Smooth muscle cell (in vitro differentiated cells): ENCODE measurements at regions not wholly inside any gene's neighbourhood (a gene's known extent, or its start where the extent isn't known, plus 50 kb on each side); places are given as distances from the start of the nearest gene placed in this dataset.
A peak's percentile ranks its signal among the peaks of the same experiment; 100 is the strongest.

Source experiments
- DNase-seq: peaks from one replicate; lab custom pipeline; 2025; ENCODE audit not compliant: unreplicated experiment; lab: John Stamatoyannopoulos, UW
- H2AFZ ChIP-seq: fragments of 200-600 bp; sonication (generic); 2 replicates; pipeline ENCODE4 v1.6.0; 2016; ENCODE audit warnings: antibody characterized with exemption, low read depth, mild to moderate bottlenecking
- H3F3A ChIP-seq: fragments of 200-600 bp; sonication (generic); 2 replicates; pipeline ENCODE4 v1.6.0; 2017; ENCODE audit warnings: antibody characterized with exemption, low read depth
- H3K27ac ChIP-seq: fragments of 200-600 bp; sonication (generic); 2 replicates; pipeline ENCODE4 v1.5.1; 2016; ENCODE audit warnings: low read depth, mild to moderate bottlenecking
- H3K27me3 ChIP-seq: fragments of 200-600 bp; sonication (generic); 2 replicates; pipeline ENCODE4 v1.6.1; 2016; ENCODE audit warnings: low read depth, mild to moderate bottlenecking
- H3K36me3 ChIP-seq: fragments of 200-600 bp; sonication (generic); 2 replicates; pipeline ENCODE4 v1.5.1; 2016; ENCODE audit warnings: low read depth
- H3K4me1 ChIP-seq: fragments of 200-600 bp; sonication (generic); 2 replicates; pipeline ENCODE4 v1.5.1; 2016; ENCODE audit warnings: low read depth
- H3K4me2 ChIP-seq: fragments of 200-600 bp; sonication (generic); 2 replicates; pipeline ENCODE4 v1.6.0; 2016; ENCODE audit warnings: mild to moderate bottlenecking
- H3K4me3 ChIP-seq: fragments of 200-600 bp; sonication (generic); 2 replicates; pipeline ENCODE4 v1.5.1; 2016; ENCODE audit warnings: mild to moderate bottlenecking
- H3K79me2 ChIP-seq: fragments of 200-600 bp; sonication (generic); 2 replicates; pipeline ENCODE4 v1.6.0; 2016; ENCODE audit warnings: low read depth, mild to moderate bottlenecking
- H3K9ac ChIP-seq: fragments of 200-600 bp; sonication (generic); 2 replicates; pipeline ENCODE4 v1.6.0; 2016; ENCODE audit warnings: low read depth
- H3K9me3 ChIP-seq: fragments of 200-600 bp; sonication (generic); replicated peaks from 2 replicates; pipeline ENCODE4 v1.5.1; 2016; ENCODE audit warnings: low read depth
- H4K20me1 ChIP-seq: fragments of 200-600 bp; sonication (generic); 2 replicates; pipeline ENCODE4 v1.6.0; 2016; ENCODE audit warnings: low read depth
- WGBS: methylation state at CpG from one replicate; pipeline ENCODE4 v1.1.7; 2016; ENCODE audit warnings: low lambda C conversion rate; 5-methylcytosine and 5-hydroxymethylcytosine counted together
- TF ChIP-seq, protein P1 (sequence below): fragments of 200-600 bp; sonication (generic); IDR thresholded peaks from 2 replicates; pipeline ENCODE4 v1.5.1; 2017; ENCODE audit warnings: borderline replicate concordance, mild to moderate bottlenecking, antibody characterized with exemption; ENCODE audit not compliant: insufficient read depth, poor library complexity, severe bottlenecking

DNA sequence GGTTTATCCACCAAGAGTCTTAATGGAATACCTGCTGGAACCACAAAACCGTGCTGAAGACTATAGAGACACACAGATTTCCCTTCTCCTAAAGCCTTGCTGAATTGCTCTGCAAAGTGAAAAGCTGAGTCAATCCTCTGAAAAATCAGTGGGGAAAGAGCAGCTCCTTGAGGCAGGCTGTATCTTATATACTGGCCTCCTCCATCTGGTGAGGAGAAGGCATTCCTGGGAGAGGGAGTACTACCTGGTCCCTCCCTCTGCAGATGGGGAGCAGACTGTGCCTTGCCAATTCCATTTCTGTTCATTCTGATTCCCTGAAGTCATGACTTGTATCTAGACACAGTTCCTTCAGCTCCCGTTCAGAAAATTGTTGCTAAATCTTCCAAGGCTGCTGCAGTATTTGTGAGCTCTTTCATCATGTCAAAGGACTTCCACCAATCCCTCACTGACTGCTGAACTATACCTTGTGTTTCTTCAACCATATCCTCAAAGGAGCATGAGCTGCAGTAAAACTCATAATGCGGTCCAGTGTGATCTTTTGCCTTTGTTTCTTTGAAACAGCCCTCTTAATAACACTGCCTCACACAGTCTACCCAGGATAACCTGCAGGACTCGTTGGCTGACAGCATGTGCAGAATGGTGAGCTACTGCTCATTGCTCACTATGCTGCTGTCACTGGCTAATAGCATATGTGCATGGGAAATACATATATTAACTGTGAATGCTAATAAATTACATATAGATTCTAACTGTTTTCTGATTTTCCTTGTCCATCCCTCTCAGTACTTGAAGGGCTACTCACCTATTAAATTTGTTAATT, 84.5 kb downstream of the FOXD1 start:
- no peak for DNase-seq
- peaks cover 14% of the 10 kb centered on the region for H3K4me1 ChIP-seq
- H3K79me2 ChIP-seq, result no peaks in the 10 kb centered on the region
- H3K9ac ChIP-seq, result no peak overlapping the region
- TF ChIP-seq, protein P1, sequence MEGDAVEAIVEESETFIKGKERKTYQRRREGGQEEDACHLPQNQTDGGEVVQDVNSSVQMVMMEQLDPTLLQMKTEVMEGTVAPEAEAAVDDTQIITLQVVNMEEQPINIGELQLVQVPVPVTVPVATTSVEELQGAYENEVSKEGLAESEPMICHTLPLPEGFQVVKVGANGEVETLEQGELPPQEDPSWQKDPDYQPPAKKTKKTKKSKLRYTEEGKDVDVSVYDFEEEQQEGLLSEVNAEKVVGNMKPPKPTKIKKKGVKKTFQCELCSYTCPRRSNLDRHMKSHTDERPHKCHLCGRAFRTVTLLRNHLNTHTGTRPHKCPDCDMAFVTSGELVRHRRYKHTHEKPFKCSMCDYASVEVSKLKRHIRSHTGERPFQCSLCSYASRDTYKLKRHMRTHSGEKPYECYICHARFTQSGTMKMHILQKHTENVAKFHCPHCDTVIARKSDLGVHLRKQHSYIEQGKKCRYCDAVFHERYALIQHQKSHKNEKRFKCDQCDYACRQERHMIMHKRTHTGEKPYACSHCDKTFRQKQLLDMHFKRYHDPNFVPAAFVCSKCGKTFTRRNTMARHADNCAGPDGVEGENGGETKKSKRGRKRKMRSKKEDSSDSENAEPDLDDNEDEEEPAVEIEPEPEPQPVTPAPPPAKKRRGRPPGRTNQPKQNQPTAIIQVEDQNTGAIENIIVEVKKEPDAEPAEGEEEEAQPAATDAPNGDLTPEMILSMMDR, result no peak
- 27% methylated on average over 4 of the region's 4 CpGs for WGBS
- no peaks in the 10 kb centered on the region for H3K9me3 ChIP-seq
- no peak overlapping the region for H3K4me3 ChIP-seq
- peak overlapping the region; percentile 9 for H2AFZ ChIP-seq
- no peaks in the 10 kb centered on the region for H4K20me1 ChIP-seq
- H3F3A ChIP-seq, result peaks cover 9% of the 10 kb centered on the region
- H3K36me3 ChIP-seq, result no peaks in the 10 kb centered on the region
- no peaks in the 10 kb centered on the region for H3K27me3 ChIP-seq
- peak overlapping the region; percentile 38 for H3K27ac ChIP-seq
- peak overlapping the region; percentile 4 for H3K4me2 ChIP-seq

DNA sequence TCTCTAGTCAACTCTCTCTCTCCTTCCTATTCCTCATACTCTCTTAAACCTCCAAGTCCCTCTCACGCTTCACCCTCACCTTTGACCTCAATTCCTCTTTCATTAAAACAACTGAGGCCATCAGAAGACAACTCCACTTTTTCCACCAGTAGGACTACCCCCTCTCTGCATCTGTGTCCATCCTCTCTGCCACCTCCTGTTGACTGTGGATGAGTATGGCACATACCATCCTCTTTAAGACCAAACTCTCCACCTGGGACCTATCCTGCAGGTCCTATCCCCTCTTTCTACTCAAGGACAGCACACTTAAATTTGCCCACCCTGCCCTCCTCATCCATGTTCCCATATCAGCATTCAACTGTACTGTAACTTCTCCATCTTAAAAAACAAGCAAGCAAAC, 89.2 kb downstream of the FOXD1 start:
- H3K27ac ChIP-seq, result no peak overlapping the region
- no peak overlapping the region for H3K4me2 ChIP-seq
- H3K9ac ChIP-seq, result no peak overlapping the region
- H4K20me1 ChIP-seq, result no peaks in the 10 kb centered on the region
- H3K36me3 ChIP-seq, result no peaks in the 10 kb centered on the region
- H3F3A ChIP-seq, result peaks cover 4% of the 10 kb centered on the region
- no peaks in the 10 kb centered on the region for H3K79me2 ChIP-seq
- H3K4me1 ChIP-seq, result peaks cover 10% of the 10 kb centered on the region
- WGBS, result 89% methylated on average over 1 of the region's 1 CpG
- no peak for DNase-seq
- H2AFZ ChIP-seq, result no peak overlapping the region
- TF ChIP-seq, protein P1, result no peak
- H3K4me3 ChIP-seq, result no peak overlapping the region
- H3K27me3 ChIP-seq, result no peaks in the 10 kb centered on the region
- no peaks in the 10 kb centered on the region for H3K9me3 ChIP-seq

DNA sequence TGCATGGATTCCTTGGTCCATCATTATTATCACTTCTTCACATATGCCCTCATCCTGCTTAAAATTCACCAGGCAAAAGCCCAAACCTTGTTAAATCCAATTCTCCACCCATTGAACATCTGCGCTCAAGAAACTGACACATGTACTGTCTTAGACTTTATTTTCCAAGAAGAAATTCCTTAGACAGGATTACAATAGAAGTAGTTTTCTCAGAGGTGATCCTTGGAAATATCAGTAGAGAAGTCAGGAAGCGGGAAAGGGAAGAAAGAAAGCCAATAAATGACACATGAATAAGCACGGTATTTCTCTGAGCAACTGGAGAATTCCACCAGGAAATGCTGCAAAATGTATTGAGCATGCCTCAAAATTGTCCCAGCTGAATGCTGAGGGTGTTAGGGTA, 90.2 kb downstream of the FOXD1 start:
- DNase-seq, result no peak
- no peak overlapping the region for H3K4me2 ChIP-seq
- H3K27me3 ChIP-seq, result no peaks in the 10 kb centered on the region
- H3K4me1 ChIP-seq, result peaks cover 6% of the 10 kb centered on the region
- H3K79me2 ChIP-seq, result no peaks in the 10 kb centered on the region
- TF ChIP-seq, protein P1, result no peak
- no peaks in the 10 kb centered on the region for H3K36me3 ChIP-seq
- no peak overlapping the region for H3K27ac ChIP-seq
- 93% methylated on average over 3 of the region's 3 CpGs for WGBS
- no peak overlapping the region for H3K9ac ChIP-seq
- no peak overlapping the region for H2AFZ ChIP-seq
- no peaks in the 10 kb centered on the region for H3K9me3 ChIP-seq
- no peaks in the 10 kb centered on the region for H4K20me1 ChIP-seq
- no peak overlapping the region for H3K4me3 ChIP-seq
- H3F3A ChIP-seq, result no peaks in the 10 kb centered on the region

DNA sequence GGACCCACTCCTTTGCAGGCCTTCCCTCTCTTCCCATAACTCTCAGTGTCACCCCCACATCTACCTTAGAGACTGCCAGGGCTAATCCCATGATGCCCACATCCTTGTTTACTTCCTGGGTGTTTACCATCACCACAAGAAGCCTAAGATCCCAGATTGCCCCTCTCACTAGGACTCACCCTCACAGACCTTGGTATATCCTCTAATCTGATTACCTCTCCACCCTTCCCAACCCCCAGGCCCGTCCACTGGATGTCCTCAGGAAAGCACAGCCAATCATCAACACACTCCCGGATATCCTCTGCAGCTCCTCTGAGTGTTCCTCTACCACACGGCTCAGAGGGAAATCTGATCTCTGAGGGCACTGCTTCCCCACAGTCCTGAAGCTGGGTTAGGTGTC, 91.0 kb downstream of the FOXD1 start:
- TF ChIP-seq, protein P1, result no peak
- 93% methylated on average over 3 of the region's 3 CpGs for WGBS
- no peaks in the 10 kb centered on the region for H4K20me1 ChIP-seq

More for the DNA sequence above, 91.0 kb downstream of the FOXD1 start:
- H3K27ac ChIP-seq, result no peak overlapping the region
- no peak overlapping the region for H3K4me3 ChIP-seq
- DNase-seq, result no peak
- H2AFZ ChIP-seq, result no peak overlapping the region
- no peaks in the 10 kb centered on the region for H3F3A ChIP-seq
- peaks cover 6% of the 10 kb centered on the region for H3K4me1 ChIP-seq
- no peaks in the 10 kb centered on the region for H3K9me3 ChIP-seq
- H3K27me3 ChIP-seq, result no peaks in the 10 kb centered on the region
- H3K9ac ChIP-seq, result no peak overlapping the region
- H3K36me3 ChIP-seq, result no peaks in the 10 kb centered on the region
- H3K79me2 ChIP-seq, result no peaks in the 10 kb centered on the region
- H3K4me2 ChIP-seq, result no peak overlapping the region
